NCI-H460 (cell line): ENCODE measurements at regions not wholly inside any gene's neighbourhood (a gene's known extent, or its start where the extent isn't known, plus 50 kb on each side); places are given as distances from the start of the nearest gene placed in this dataset.
"Not testable (repeated sequence)": the region's sequence is repeated elsewhere in the genome, so short reads cannot be mapped to it uniquely, and the experiment has no call there.

Source experiments
- DNase-seq: peaks from one replicate; pipeline ENCODE4 v3.0.0-alpha.2; 2016; ENCODE audit warnings: low read depth; ENCODE audit errors: extremely low read depth

DNA sequence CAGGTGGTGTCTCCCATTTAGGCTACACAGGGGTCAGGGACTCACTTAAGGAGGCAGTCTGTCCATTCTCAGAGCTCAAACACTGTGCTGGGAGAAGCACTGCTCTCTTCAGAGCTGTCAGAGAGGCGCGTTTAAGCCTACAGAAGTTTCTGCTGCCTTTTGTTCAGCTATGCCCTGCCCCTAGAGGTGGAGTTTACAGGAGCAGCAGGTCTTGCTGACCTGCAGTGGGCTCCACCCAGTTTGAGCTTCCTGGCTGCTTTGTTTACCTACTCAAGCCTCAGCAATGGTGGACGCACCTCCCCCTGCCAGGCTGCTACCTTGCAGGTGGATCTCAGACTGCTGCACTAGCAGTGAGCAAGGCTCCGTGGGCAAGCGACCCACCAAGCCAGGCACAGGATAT is 260.1 kb downstream of the MEF2C start:
- DNase-seq = not testable (repeated sequence)

DNA sequence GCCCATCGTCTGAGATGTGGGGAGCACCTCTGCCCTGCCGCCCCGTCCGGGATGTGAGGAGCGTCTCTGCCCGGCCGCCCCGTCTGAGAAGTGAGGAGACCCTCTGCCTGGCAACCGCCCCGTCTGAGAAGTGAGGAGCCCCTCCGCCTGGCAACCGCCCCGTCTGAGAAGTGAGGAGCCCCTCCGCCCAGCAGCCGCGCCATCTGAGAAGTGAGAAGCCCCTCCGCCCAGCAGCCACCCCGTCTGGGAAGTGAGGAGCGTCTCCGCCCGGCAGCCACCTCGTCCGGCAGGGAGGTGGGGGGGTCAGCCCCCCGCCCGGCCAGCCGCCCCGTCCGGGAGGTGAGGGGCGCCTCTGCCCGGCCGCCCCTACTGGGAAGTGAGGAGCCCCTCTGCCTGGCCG is 267.2 kb downstream of the MEF2C start:
- not testable (repeated sequence) for DNase-seq

GRCh38 chr5:88613051-88613450 is 269.9 kb downstream of the MEF2C start:
- DNase-seq = no peak

- DNase-seq = no peak
Observed at GRCh38 chr5:88610586-88610985, 272.4 kb downstream of the MEF2C start.

DNA sequence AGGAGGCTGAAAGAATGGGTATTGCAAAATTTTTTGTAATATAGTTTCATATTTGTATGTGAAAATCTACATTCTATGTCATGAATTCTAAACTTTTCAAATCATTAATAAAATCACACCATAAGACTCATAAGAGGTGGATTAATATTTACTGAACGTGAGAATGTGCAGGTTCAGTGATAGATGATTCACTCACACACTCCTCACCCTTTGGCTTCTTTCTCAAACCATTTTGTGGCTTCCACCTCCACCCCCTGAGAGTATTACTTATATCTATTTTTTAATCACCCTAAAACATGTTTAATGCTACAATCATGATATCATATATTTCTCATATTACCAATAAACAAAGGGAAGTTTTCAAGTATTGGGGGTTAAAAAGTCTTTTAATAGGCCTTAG is 275.5 kb downstream of the MEF2C start:
- DNase-seq = no peak

GRCh38 chr5:88606626-88607025 is 276.4 kb downstream of the MEF2C start:
- DNase-seq = no peak

- DNase-seq = no peak
Observed at GRCh38 chr5:88606173-88606572, 276.8 kb downstream of the MEF2C start.

DNA sequence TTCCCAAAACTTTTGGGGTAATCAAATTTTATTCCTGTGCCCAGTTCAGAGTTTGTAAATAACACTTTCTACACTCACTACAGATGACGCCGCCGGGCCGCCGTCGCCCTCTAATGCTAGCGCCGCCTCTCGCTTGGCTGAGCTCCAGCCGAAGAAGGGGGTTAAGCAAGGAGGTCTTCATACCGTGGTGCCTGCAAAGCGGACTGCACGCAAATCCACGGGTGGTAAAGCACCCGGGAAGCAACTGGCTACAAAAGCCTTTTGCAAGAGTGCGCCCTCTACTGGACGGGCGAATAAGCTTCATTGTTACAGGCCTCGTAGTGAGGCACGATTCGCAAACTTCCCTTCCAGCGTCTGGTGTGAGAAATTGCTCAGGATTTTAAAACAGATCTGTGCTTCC is 280.4 kb downstream of the MEF2C start:
- no peak for DNase-seq

GRCh38 chr5:88594441-88594840 is 288.5 kb downstream of the MEF2C start:
- no peak for DNase-seq

DNA sequence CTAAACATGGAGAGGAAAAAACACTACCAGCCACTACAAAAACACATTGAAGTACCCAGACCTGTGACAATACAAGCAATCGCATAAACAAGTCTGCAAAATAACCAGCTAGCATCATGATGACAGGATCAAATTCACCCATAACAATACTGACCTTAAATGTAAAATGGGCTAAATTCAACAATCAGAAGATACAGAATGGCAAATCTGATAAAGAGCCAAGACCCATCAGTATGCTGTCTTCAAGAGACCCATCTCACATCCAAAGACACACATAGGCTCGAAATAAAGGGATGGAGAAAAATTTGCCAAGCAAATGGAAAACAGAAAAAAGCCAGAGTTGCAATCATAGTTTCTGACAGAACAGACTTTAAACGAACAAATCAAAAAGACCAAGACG is 294.4 kb downstream of the MEF2C start:
- no peak for DNase-seq

DNA sequence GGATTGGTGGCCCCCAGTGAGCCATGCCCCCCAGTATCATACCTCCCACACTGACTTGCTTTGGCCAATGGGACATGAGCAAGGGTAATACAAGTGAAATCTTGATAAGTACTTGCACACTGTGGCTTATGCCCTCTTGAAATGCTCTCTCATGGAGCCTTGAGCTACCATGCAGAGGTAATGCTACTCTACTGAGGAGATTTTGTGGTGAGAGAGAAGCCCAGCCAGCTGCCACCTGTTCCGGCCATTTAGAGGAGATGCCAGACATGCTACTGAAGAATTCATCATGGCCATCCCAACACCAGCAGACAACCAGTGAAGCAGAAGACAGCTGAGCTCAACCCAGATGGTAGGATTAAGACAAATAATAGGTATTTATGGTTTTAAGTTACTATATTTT is 299.5 kb downstream of the MEF2C start:
- no peak for DNase-seq

GRCh38 chr5:88558366-88558765 is 289.7 kb upstream of the TMEM161B start:
- no peak for DNase-seq

GRCh38 chr5:88557881-88558280 is 289.2 kb upstream of the TMEM161B start:
- no peak for DNase-seq

- DNase-seq = no peak
Observed at GRCh38 chr5:88557131-88557530, 288.5 kb upstream of the TMEM161B start.

DNA sequence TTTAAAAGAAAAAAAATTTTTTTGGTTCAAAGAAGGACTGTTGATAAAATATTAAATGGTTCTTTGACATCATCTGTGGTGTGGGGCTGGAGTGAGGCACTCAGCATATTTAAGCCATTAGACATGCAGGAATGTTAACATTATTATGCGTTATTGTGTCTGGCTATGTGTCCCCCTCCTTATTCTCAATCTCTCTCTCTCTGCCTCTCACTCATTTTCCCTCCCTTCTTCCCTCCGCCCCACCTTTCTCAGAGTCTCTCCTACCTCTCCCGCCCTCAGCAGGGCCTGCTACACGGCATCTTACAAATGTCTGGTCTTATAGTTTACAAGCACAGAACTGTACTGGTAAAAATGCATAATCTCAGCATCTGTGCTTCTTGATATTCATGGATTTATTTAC is 287.8 kb upstream of the TMEM161B start:
- no peak for DNase-seq

DNA sequence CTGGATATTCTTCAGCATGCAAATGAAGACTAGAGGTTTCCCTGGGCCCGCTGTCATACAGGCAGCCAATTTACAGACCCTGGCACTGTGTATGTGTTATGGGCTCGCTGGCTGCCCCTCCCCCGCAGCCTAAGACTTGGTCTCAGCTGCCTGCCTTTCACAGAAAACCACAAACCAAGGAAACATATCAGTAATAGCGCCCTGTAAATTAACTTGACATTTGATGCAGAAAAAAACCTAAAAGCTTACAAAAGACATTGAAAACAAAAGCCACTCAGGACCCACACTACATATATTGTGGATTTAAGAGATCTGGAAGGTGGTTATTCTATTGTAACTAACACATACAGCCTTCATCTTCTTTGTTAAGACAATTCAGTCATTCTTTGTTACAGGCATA is 287.0 kb upstream of the TMEM161B start:
- no peak for DNase-seq

DNA sequence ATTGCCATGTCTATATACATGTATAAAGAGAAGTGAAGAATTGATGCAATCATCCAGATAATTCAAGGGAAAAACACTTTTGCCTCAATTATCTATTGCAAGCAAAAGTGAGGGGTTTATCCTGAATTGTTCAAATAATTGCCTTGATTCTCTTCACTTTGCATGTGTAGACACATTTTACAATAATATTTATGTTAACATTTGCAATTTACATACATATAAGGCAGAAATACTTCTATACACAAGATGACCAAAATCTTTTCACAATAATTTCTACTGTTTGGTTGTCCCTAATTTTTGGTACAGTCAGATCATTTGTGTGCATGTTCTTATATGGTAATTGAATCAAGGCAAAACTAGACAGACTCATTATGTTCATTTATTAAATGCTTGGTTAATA is 285.3 kb upstream of the TMEM161B start:
- DNase-seq = no peak

GRCh38 chr5:88553136-88553875 is 284.7 kb upstream of the TMEM161B start:
- DNase-seq = no peak

DNA sequence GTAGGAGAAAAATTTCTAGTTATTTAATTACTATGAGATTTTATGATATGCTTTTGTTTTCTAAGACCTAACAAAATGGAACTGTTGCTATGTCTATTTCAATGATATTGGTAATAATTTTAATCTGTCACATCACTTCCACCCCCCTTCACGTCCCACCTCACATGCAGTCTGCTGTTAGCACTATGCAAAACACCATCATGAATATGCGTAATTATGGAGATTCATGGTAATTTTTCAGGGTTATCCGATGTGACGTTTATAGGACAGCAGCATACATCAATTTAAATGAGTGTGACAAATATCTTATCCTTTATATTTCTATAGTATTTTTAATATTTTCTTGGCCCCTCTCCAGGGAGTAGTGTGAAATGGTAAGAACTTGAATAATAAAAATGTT is 283.8 kb upstream of the TMEM161B start:
- no peak for DNase-seq

DNA sequence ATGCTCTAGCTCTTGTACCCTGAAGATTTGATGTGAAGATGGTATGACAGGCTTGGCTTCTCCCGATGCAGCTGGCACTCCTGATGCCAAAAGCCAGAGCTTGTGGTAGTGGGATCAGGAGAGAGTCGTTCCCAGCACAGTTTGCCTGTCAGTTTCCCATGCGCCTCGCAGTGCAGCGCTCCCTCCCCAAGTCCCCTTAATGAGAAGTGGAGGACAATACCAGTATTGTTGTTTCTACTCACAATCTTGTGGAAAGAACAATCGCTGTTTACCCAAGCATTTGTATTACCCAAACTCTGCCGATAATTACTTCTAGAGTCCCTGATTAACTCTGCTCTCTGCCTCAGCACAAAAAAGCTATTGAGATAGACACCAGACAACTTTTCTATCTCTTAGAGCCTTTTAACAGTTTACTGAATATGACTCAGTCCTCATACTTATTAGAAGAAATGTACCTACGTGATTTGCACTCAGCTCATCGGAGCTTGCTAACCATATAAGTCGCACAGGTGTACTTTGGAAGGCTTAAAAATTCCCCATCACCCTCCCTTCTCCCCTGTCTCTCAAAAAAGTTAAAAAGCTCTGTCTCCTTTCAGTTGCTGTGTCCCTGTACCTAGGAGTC is 283.2 kb upstream of the TMEM161B start:
- no peak for DNase-seq

DNA sequence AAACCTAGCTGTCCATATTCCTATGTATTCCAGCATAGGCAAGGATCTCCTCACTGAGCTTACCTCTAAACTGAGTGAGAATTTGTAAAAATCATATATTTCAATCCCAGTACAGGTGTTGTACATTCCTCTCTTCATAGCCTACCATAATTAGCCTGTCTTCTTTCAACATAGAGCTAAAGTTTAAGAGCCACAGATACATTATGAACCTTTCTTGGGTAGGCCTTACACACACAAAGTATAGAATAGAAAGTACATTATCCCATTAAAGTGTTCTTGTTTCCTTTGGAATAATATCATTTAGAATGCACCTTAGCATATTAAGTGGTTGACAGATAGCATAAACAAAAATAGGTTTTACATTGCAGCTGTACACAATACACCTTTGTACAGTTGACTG is 282.1 kb upstream of the TMEM161B start:
- DNase-seq = no peak

DNA sequence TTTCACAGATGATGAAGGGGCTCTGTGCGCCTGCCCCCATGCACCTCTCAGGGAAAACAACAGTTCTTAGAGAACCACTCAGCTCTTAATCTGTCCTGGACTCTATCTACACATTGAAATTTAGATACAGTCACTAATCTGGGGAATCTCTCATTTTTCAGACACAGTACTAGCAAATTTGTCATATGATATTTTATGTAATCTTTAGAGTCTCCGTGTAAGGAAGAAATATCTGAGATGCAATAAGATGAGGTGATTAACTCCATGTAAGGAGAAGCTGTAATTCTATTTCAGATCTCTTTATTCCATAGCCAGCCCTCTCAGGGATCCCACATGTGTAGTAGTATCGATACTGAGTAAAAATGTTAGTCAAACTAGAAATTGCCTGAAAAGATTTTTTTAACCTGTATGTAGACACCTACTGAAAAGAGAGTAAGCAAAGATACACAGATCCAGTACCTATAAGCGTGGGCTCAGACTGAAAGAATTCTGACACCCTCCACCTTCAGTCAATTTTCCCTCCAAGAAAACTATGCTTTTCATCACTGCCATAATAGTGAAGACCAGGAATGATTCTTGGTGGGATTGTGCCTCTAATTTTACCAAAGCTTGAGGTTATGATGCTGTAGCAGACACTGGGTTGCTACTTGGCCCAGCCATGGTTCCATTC is 279.6 kb upstream of the TMEM161B start:
- no peak for DNase-seq
